Upper lobe of left lung (tissue), 6 donors: ENCODE measurements at regions not wholly inside any gene's neighbourhood (a gene's known extent, or its start where the extent isn't known, plus 50 kb on each side); places are given as distances from the start of the nearest gene placed in this dataset.
A peak's percentile ranks its signal among the peaks of the same experiment; 100 is the strongest.

Source experiments
- ATAC-seq, 2 donors: fragments of 200-7000 bp; cut with Tn5 transposase; one replicate each; pipeline ENCODE4 v1.9.1; 2022; ENCODE audit warnings: mild to moderate bottlenecking in 2 of 2, moderate library complexity in 2 of 2; ENCODE audit not compliant: low FRiP score in 2 of 2
- DNase-seq, 2 donors: peaks; one replicate each; pipeline ENCODE4 v3.0.0-alpha.2; 2019 to 2020
- H3K27ac ChIP-seq, 4 donors: fragments of 200-600 bp; sonication (generic); one replicate each; pipeline ENCODE4 v1.5.1; 2016 to 2019
- H3K27me3 ChIP-seq, 4 donors: fragments of 200-600 bp; sonication (generic); one replicate each; pipeline ENCODE4 v1.5.1; 2017 to 2019
- H3K36me3 ChIP-seq, 4 donors: fragments of 200-600 bp; sonication (generic); one replicate each; pipeline ENCODE4 v1.5.1; 2016 to 2019
- H3K4me1 ChIP-seq, 4 donors: fragments of 200-600 bp; sonication (generic); one replicate each; pipeline ENCODE4 v1.5.1; 2018 to 2019
- H3K4me3 ChIP-seq, 4 donors: fragments of 200-600 bp; sonication (generic); one replicate each; pipeline ENCODE4 v1.5.1; 2017 to 2019; ENCODE audit warnings: mild to moderate bottlenecking in 2 of 4, moderate library complexity in 1 of 4
- H3K9me3 ChIP-seq, 4 donors: fragments of 200-600 bp; sonication (generic); one replicate each; pipeline ENCODE4 v1.5.1; 2018 to 2019
- CTCF ChIP-seq, 6 experiments: fragments of 450-650 bp in 4 of 6; fragments of 200-600 bp in 2 of 6; sonication (generic) in 2 of 6; IDR thresholded peaks; one replicate each; pipeline ENCODE4 v1.5.1; 2016 to 2019; ENCODE audit warnings: antibody characterized with exemption in 6 of 6
- EP300 ChIP-seq, 4 donors: sonication (generic); formaldehyde crosslinking; IDR thresholded peaks; one replicate each; pipeline ENCODE4 v1.5.1; 2017; ENCODE audit warnings: antibody characterized with exemption in 4 of 4, control low read depth in 2 of 4
- POLR2A ChIP-seq, 4 donors: fragments of 450-650 bp; IDR thresholded peaks; one replicate each; pipeline ENCODE4 v1.5.1; 2016 to 2017; ENCODE audit warnings: antibody characterized with exemption in 4 of 4, mild to moderate bottlenecking in 2 of 4
- POLR2AphosphoS5 ChIP-seq, 2 donors: sonication (generic); formaldehyde crosslinking; IDR thresholded peaks; one replicate each; pipeline ENCODE4 v1.5.1; 2017; ENCODE audit warnings: antibody characterized with exemption in 2 of 2
- WGBS, 2 donors: methylation state at CpG; one replicate each; pipeline ENCODE4 v1.1.5; 2017 to 2018; 5-methylcytosine and 5-hydroxymethylcytosine counted together
- donor health status: DM: no; HTN: no; CAD: no; lungs with moderate emphysema.
- donor health status: DM: no; HTN: yes; CAD: no; lungs with severe emphysema.

- Histone ChIP-seq H3K4me1 (no peaks in the 10 kb centered on the region), H3K27ac (no peak overlapping the region), H3K4me3 (no peak overlapping the region), H3K9me3 (no peaks in the 10 kb centered on the region), H3K36me3 (no peaks in the 10 kb centered on the region), H3K27me3 (no peaks in the 10 kb centered on the region)
- no peak for ATAC-seq
- WGBS, 2 donors: 77 to 91% methylated on average over 3 of the region's 3 CpGs
- TF ChIP-seq EP300 (IDR thresholded peaks at IDR 0.05) (no peak), CTCF (IDR thresholded peaks at IDR 0.05) (no peak), POLR2A (IDR thresholded peaks at IDR 0.05) (no peak), POLR2AphosphoS5 (IDR thresholded peaks at IDR 0.05) (no peak)
- no peak for DNase-seq
Observed at GRCh38 chr13:40252241-40252640, 414.2 kb downstream of the FOXO1 start.

GRCh38 chr13:40252676-40253075, 413.8 kb downstream of the FOXO1 start:
- 68 to 69% methylated on average over 3 of the region's 3 CpGs for WGBS, 2 donors
- Histone ChIP-seq H3K36me3 (no peaks in the 10 kb centered on the region), H3K4me3 (no peak overlapping the region), H3K9me3 (no peaks in the 10 kb centered on the region), H3K27me3 (no peaks in the 10 kb centered on the region), H3K4me1 (no peaks in the 10 kb centered on the region), H3K27ac (no peak overlapping the region)
- no peak for DNase-seq
- ATAC-seq: no peak
- no peak for TF ChIP-seq CTCF (IDR thresholded peaks at IDR 0.05)
- TF ChIP-seq EP300 (IDR thresholded peaks at IDR 0.05): no peak
- no peak for TF ChIP-seq POLR2AphosphoS5 (IDR thresholded peaks at IDR 0.05)
- no peak for TF ChIP-seq POLR2A (IDR thresholded peaks at IDR 0.05)

GRCh38 chr13:40254394-40254793, 412.0 kb downstream of the FOXO1 start:
- DNase-seq (no peak), ATAC-seq (no peak)
- H3K27me3 ChIP-seq: no peaks in the 10 kb centered on the region
- no peak for TF ChIP-seq POLR2A (IDR thresholded peaks at IDR 0.05)
- TF ChIP-seq POLR2AphosphoS5 (IDR thresholded peaks at IDR 0.05): no peak
- TF ChIP-seq EP300 (IDR thresholded peaks at IDR 0.05): no peak
- TF ChIP-seq CTCF (IDR thresholded peaks at IDR 0.05): no peak
- no peak overlapping the region for H3K4me3 ChIP-seq
- no peak overlapping the region for H3K27ac ChIP-seq
- no peaks in the 10 kb centered on the region for H3K9me3 ChIP-seq
- 96 to 100% methylated on average over 2 of the region's 2 CpGs for WGBS, 2 donors
- no peaks in the 10 kb centered on the region for H3K36me3 ChIP-seq
- H3K4me1 ChIP-seq: no peaks in the 10 kb centered on the region

- no peak for ATAC-seq
- Histone ChIP-seq H3K27me3 (no peaks in the 10 kb centered on the region), H3K9me3 (no peaks in the 10 kb centered on the region), H3K4me1 (no peaks in the 10 kb centered on the region), H3K27ac (no peak overlapping the region), H3K36me3 (no peaks in the 10 kb centered on the region), H3K4me3 (no peak overlapping the region)
- DNase-seq: no peak
- 68% methylated on average over 5 of the region's 5 CpGs for WGBS, 2 donors
- TF ChIP-seq EP300 (IDR thresholded peaks at IDR 0.05): no peak
- no peak for TF ChIP-seq CTCF (IDR thresholded peaks at IDR 0.05)
- no peak for TF ChIP-seq POLR2AphosphoS5 (IDR thresholded peaks at IDR 0.05)
- no peak for TF ChIP-seq POLR2A (IDR thresholded peaks at IDR 0.05)
Observed at GRCh38 chr13:40255551-40255950, 410.9 kb downstream of the FOXO1 start.

- H3K27me3 ChIP-seq: no peaks in the 10 kb centered on the region
- H3K9me3 ChIP-seq: no peaks in the 10 kb centered on the region
- no peak for TF ChIP-seq POLR2A (IDR thresholded peaks at IDR 0.05)
- no peak for TF ChIP-seq EP300 (IDR thresholded peaks at IDR 0.05)
- no peak for TF ChIP-seq POLR2AphosphoS5 (IDR thresholded peaks at IDR 0.05)
- no peak for TF ChIP-seq CTCF (IDR thresholded peaks at IDR 0.05)
- 85 to 86% methylated on average over 1 of the region's 1 CpG for WGBS, 2 donors
- H3K4me1 ChIP-seq: no peaks in the 10 kb centered on the region
- H3K36me3 ChIP-seq: no peaks in the 10 kb centered on the region
- H3K27ac ChIP-seq: no peak overlapping the region
- ATAC-seq (peak in 1 of 2 donors; percentile 90), DNase-seq (no peak)
- H3K4me3 ChIP-seq: no peak overlapping the region
Observed at GRCh38 chr13:40259899-40260298, 406.5 kb downstream of the FOXO1 start.
